GM10248 (cell line): ENCODE measurements at regions not wholly inside any gene's neighbourhood (a gene's known extent, or its start where the extent isn't known, plus 50 kb on each side); places are given as distances from the start of the nearest gene placed in this dataset.

Experiments
- CTCF ChIA-PET: fragments of 300-600 bp; sonication (Branson Sonifier 250); formaldehyde crosslinking; extraction: SDS; loops from one replicate; lab custom pipeline; 2021; ENCODE audit warnings: antibody characterized with exemption; lab: Yijun Ruan, JAX
- POLR2A ChIA-PET: fragments of 350-650 bp; sonication (Branson Sonifier 250); formaldehyde crosslinking; extraction: SDS; loops from one replicate; lab custom pipeline; 2020; ENCODE audit warnings: antibody characterized with exemption; lab: Yijun Ruan, JAX
- DNase-seq: peaks from one replicate; pipeline ENCODE4 v3.0.0; 2012; ENCODE audit errors: extremely low spot score
- TF ChIP-seq, protein P1 (sequence below): IDR thresholded peaks from 2 replicates; pipeline ENCODE4 v1.5.1; 2012; ENCODE audit warnings: mild to moderate bottlenecking, low read depth; ENCODE audit errors: extremely low read depth, missing control alignments, control extremely low read depth

DNA sequence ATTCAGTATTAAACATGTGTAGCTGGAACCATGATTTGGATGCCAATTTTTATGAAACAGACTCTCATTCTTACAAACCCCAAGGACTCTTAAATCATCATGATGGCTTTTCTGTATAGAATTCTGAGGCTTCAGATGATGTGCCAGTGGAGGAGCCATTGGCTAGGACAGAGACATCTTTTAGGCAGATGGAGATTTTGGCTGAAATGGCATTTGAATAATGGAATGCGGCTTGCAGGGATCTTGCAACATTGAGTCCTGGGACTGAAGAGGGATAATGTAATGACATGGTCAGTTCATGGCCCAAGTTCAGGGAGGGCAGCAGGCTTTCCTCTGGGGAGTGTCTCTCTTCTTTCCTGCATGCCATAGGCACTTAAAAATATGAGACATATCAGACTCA lies 172.4 kb downstream of the ABCA8 start:
- no peak for DNase-seq
- TF ChIP-seq, protein P1, sequence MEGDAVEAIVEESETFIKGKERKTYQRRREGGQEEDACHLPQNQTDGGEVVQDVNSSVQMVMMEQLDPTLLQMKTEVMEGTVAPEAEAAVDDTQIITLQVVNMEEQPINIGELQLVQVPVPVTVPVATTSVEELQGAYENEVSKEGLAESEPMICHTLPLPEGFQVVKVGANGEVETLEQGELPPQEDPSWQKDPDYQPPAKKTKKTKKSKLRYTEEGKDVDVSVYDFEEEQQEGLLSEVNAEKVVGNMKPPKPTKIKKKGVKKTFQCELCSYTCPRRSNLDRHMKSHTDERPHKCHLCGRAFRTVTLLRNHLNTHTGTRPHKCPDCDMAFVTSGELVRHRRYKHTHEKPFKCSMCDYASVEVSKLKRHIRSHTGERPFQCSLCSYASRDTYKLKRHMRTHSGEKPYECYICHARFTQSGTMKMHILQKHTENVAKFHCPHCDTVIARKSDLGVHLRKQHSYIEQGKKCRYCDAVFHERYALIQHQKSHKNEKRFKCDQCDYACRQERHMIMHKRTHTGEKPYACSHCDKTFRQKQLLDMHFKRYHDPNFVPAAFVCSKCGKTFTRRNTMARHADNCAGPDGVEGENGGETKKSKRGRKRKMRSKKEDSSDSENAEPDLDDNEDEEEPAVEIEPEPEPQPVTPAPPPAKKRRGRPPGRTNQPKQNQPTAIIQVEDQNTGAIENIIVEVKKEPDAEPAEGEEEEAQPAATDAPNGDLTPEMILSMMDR, result no peak
- ChIA-PET CTCF (no interaction called here), POLR2A (no interaction called here)

DNA sequence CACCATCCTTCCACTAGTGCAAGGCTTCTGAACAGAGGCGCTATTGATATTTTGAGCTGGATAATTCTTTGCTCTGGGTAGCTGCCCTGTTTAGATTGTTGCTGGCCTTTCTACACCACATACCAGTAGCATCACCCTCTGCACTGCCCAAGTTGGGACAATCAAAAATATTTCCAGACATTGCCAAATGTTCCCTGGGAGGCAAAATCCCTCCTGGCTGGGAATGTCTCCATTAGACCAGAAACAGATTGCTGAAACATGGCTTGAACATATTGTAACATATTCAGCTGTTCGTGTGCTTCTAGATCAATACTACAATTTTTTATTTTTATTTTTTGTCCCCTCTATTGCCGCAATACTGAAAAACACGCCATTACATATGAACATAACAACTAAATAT lies 174.6 kb downstream of the ABCA8 start:
- TF ChIP-seq, protein P1, result no peak
- ChIA-PET POLR2A (no interaction called here), CTCF (interaction anchor here (0.6 to 6.0 kb wide), 4 partner anchors 14 to 467 kb away, joined by 3 to 32 read pairs (median 3); no protein-coding TSS in a partner anchor)
- DNase-seq, result no peak

DNA sequence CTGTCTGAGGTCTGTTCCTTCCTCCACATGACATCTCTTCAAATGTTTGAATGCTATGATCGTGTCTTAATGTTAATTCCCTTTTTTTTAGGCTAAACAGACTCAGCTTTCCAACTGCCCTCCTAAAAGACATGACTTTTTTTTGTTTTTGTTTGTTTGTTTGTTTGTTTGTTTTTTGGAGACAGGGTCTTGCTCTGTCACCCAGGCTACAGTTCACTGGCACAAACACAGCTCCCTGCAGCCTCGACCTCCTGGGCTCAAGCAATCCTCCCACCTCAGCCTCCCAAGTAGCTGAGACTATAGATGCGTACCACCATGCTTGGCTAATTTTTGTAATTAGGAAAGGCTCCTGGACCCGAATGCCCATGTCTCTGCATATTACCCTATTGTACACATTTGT lies 176.5 kb downstream of the ABCA8 start:
- CTCF ChIA-PET, result interaction anchor here (0.8 to 6.1 kb wide), 10 partner anchors 12 to 743 kb away, joined by 3 to 42 read pairs (median 4); no protein-coding TSS in a partner anchor
- TF ChIP-seq, protein P1, result no peak
- POLR2A ChIA-PET, result no interaction called here
- no peak for DNase-seq

DNA sequence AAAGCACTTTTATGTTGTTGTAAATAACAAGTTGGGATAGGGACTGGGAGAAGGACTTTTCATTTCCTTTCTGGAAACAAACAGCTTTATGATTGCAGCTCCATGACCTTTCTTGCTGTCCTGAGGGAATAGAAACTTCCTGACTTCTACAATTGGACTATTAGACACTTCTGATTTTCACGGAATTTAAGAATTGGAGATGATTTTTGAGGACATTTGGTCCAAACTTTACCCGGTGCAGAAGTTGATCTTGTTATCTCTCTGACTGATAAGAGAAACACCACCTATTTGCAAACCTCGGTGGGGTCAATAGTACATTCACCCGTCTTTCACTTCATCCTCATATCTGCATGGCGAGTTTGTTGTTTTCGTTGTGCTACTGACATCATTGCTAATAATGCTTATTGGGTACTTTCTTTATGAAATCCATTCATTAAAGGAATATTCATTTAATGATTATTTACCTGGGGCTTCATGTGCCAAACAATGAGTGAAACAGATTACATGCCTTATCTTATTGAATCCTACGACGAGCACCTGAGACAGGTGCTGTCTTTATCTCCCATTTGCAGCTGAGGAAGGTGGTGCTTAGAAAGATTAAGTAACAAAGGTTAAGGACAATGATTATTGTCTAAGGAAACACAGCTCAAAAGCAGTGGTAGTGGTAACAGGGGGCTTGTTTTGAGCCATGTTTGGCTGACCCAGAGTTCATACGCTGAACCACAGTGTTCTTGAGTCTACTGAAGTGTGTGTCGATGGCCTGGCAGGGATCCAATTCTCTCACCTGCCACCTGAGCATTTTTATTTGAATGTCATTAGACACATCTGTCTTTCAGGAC lies 176.9 kb upstream of the FAM20A start:
- TF ChIP-seq, protein P1, result no peak
- ChIA-PET POLR2A (no interaction called here), CTCF (interaction anchor here (0.8 to 6.1 kb wide), 10 partner anchors 13 to 617 kb away, joined by 3 to 42 read pairs (median 4); no protein-coding TSS in a partner anchor)

DNA sequence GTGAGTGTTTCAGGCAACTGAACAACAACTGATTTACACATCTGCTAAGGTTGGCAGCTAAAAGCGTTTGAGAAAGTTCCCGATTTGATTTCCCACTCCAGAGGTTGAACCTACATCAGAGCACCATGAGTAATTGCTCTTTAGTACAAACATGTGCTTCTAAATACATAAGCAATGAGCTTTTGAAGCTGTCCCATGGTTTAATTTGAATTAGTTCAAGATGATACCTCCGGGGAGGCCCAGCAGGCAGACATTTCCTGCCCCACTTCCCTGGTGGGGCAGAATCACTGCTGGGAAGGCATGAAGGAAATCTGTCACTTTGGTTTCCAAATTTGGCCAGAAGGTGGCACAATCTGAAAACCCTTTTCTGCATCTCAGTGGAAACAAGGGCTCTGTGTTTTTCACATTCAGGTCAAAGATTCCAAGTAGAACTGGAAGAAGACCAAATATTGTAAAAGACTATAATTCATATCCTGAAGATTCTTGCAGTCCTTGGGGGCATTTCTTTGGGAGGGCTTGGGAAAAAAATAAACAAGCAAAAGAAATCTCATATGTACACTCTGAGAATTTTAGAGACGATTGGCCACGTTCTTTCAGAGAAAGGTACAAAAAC lies 176.2 kb upstream of the FAM20A start:
- CTCF ChIA-PET, result interaction anchor here (0.8 to 6.1 kb wide), 10 partner anchors 8 to 472 kb away, joined by 3 to 42 read pairs (median 5); no protein-coding TSS in a partner anchor
- peak; percentile 34 for DNase-seq
- TF ChIP-seq, protein P1, result peak; percentile 64
- POLR2A ChIA-PET, result no interaction called here

More for the DNA sequence above, 176.9 kb upstream of the FAM20A start:
- no peak for DNase-seq

DNA sequence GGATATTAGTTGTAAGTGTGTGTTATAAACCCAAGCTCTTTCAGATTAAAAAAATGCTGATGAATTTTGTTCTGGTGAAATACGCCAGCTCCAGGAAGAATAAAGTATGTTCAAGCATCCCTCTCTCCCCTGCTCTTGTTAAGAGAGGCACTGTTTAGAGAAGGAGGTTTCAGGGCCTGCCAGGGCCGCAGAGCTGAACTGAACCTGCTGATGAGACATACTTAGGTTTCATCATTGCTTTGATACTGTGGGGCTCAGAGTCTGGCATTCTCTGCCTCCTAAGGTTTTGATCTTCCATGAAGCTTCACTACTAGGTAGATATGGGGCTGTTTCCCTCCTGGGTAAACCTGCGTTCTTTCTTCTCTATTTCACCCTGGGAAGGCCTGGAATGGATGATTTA lies 175.3 kb upstream of the FAM20A start:
- TF ChIP-seq, protein P1, result no peak
- POLR2A ChIA-PET, result interaction anchor here (0.5 kb wide), 1 partner anchor 462 kb away, joined by 3 read pairs; no protein-coding TSS in a partner anchor
- DNase-seq, result no peak
- CTCF ChIA-PET, result interaction anchor here (0.7 to 6.1 kb wide), 12 partner anchors 9 to 748 kb away, joined by 3 to 42 read pairs (median 4); no protein-coding TSS in a partner anchor
